Right cardiac atrium (tissue), 5 donors: ENCODE measurements at regions not wholly inside any gene's neighbourhood (a gene's known extent, or its start where the extent isn't known, plus 50 kb on each side); places are given as distances from the start of the nearest gene placed in this dataset.
A peak's percentile ranks its signal among the peaks of the same experiment; 100 is the strongest.

Source experiments
- ATAC-seq, 2 donors: fragments of 200-7000 bp; cut with Tn5 transposase; one replicate each; pipeline versions ENCODE4 v1.8.0 to v1.9.1; 2020; ENCODE audit warnings: moderate library complexity in 2 of 2, mild to moderate bottlenecking in 1 of 2
- DNase-seq, 3 donors: peaks; one replicate each; pipeline ENCODE4 v3.0.0-alpha.2; 2020
- H3K27ac ChIP-seq: one replicate; pipeline ENCODE4 v1.5.1; 2013; ENCODE audit warnings: mild to moderate bottlenecking, low read length, control low read depth, moderate library complexity
- H3K27me3 ChIP-seq: one replicate; pipeline ENCODE4 v1.6.1; 2013; ENCODE audit not compliant: control insufficient read depth, insufficient read depth
- H3K4me1 ChIP-seq: one replicate; pipeline ENCODE4 v1.6.1; 2013; ENCODE audit warnings: low read length; ENCODE audit not compliant: control insufficient read depth, insufficient read depth
- H3K4me3 ChIP-seq: one replicate; pipeline ENCODE4 v1.5.1; 2013; ENCODE audit warnings: low read length, control low read depth
- H3K9me3 ChIP-seq: one replicate; pipeline ENCODE4 v1.6.1; 2013; ENCODE audit warnings: low read length; ENCODE audit not compliant: control insufficient read depth
- WGBS: extraction: QIAGEN DNeasy Blood & Tissue Kit; methylation state at CpG from one replicate; pipeline ENCODE4 v1.1.7; 2013; 5-methylcytosine and 5-hydroxymethylcytosine counted together
- intact Hi-C, 4 donors: fragments of 100-400 bp; cut with DNase I; formaldehyde crosslinking; loops; one replicate each; pipeline versions ENCODE4 v1.11.0 to v1.14.0; 2022 to 2023
- donor health status: healthy with polysubstance abuse.
- donor health status: DM: no; HTN: yes; CAD: no.
- donor health status: DM: no; HTN: no; CAD: no.
- donor health status: DM: no; HTN: yes; CAD: no; lungs with severe emphysema.
- donor health status: DM: yes; HTN: yes; CAD: no.

DNA sequence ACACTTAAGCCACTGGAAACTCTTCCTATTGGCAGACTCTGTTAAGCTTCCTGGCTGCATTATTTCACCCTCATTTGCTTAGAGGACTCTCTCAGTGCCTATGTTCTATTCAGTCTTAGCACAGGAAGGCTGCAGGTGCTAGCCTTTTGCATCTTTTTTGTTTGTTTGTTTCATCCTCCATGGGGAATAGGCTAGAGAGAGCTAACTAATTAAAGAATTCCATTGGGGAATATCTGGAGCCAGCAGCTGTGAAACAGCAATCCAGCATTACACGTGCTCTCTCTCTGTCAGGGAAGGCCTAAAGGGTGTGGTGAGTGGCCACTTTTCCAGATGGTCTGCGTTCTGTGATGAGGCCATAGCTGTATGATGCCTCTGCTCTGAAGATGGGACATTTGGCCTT, 633.6 kb downstream of the SPRY1 start:
- Histone ChIP-seq H3K27me3 (no peaks in the 10 kb centered on the region), H3K4me3 (no peak overlapping the region), H3K9me3 (no peaks in the 10 kb centered on the region), H3K27ac (no peak overlapping the region), H3K4me1 (no peaks in the 10 kb centered on the region)
- peak in 2 of 3 donors; percentile 19 to 45 for DNase-seq
- WGBS = 14% methylated on average over 2 of the region's 2 CpGs
- ATAC-seq = peak; percentile 88 to 89
- intact Hi-C loops = no loop called here

DNA sequence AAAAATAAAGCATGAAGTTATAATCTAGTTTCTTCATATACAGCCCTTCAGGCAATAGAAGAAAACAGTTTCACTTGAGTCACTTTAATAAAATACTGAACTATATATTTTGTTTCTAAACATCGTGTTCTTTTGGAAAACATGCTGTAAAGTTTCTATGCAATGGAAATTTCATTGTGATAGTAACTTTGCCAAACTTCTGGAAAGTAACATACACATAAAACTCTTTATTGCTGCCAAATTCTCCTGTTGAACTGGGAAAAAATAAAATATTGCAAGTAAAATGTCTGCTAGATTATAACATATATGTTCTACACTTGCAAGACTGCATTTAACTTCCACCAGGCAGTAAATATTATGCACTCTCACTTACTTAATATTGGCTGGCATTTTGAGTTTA, 635.4 kb downstream of the SPRY1 start:
- intact Hi-C loops = no loop called here
- ATAC-seq = no peak
- no peaks in the 10 kb centered on the region for H3K9me3 ChIP-seq
- no peaks in the 10 kb centered on the region for H3K4me1 ChIP-seq
- no peaks in the 10 kb centered on the region for H3K27me3 ChIP-seq
- WGBS = 55% methylated on average over 1 of the region's 1 CpG
- H3K27ac ChIP-seq = no peak overlapping the region
- H3K4me3 ChIP-seq = no peak overlapping the region
- DNase-seq = no peak

DNA sequence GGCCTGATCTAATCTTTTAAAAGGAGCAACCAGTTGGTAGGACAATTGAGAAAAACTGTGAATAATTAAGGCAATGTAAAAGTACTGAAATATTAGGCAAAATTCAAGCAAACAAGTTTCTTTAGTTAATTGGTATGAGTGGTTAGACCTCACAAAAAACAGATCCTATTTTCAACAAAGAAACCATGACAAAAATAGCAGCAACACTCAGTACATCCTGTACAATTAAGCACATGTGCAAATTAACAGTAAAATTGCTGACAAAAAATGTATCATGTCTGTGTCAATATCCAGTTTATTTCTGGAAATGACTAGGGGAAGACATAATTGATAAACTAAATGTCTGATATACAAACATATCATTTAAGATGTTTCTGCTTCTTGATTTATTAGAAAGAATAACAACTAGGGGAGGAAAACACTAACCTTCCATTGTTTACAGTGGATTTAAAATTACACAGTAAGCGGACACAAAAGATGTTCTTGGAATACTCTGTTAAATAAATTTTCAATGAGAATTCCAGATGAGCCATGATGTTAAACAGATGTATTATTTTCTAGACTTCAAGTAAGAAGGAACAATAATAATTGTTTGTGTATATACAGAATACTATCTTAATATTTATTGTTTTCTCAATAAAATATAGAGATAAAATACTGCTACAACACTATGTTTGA, 638.9 kb downstream of the SPRY1 start:
- WGBS = 58% methylated on average over 1 of the region's 1 CpG
- no peak overlapping the region for H3K27ac ChIP-seq
- H3K27me3 ChIP-seq = no peaks in the 10 kb centered on the region
- no peak for DNase-seq
- no peak overlapping the region for H3K4me3 ChIP-seq
- intact Hi-C loops = no loop called here
- no peak for ATAC-seq
- no peaks in the 10 kb centered on the region for H3K9me3 ChIP-seq
- H3K4me1 ChIP-seq = no peaks in the 10 kb centered on the region

DNA sequence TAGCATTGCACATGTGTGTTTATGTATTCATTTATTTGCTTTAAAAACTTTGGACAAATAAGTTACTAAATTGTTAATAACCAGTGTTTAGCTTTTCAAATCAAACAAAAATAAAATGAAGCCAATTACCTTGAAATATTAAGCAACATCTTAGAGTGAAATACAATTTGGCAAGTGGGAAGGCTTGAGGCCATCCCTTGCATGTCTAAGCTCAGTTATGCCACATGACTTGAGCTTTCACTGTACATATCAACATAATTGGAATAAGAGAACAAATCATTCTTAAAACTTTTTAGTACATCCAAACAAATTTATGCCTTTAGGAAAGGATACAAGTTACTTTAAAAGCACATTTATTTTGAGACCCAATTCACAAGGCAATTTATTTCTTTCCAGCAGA, 640.6 kb downstream of the SPRY1 start:
- H3K27ac ChIP-seq = no peak overlapping the region
- no peak overlapping the region for H3K4me3 ChIP-seq
- H3K27me3 ChIP-seq = no peaks in the 10 kb centered on the region
- ATAC-seq = no peak
- intact Hi-C loops = no loop called here
- no peak for DNase-seq
- H3K9me3 ChIP-seq = no peaks in the 10 kb centered on the region
- H3K4me1 ChIP-seq = no peaks in the 10 kb centered on the region

DNA sequence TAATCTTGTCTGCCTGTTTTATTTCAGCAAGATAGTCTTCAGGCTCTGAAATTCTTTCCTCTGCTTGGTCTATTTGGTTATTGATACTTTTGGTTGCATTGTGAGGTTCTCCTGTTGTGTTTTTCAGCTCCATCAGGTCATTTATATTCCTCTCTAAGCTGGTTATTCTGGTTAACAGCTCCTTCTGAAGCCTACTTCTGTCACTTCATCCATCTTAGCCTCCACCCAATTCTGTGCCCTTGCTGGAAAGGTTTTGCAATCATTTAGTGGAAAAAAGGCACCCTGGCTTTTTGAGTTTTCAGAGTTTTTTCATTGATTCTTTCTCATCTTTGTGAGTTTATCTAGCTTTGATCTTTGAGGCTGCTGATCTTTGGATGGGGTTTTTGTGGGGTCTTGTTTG, 647.7 kb downstream of the SPRY1 start:
- intact Hi-C loops = no loop called here
- H3K9me3 ChIP-seq = no peaks in the 10 kb centered on the region
- H3K4me1 ChIP-seq = no peaks in the 10 kb centered on the region
- DNase-seq = no peak
- no peaks in the 10 kb centered on the region for H3K27me3 ChIP-seq
- no peak overlapping the region for H3K27ac ChIP-seq
- ATAC-seq = no peak
- H3K4me3 ChIP-seq = no peak overlapping the region

DNA sequence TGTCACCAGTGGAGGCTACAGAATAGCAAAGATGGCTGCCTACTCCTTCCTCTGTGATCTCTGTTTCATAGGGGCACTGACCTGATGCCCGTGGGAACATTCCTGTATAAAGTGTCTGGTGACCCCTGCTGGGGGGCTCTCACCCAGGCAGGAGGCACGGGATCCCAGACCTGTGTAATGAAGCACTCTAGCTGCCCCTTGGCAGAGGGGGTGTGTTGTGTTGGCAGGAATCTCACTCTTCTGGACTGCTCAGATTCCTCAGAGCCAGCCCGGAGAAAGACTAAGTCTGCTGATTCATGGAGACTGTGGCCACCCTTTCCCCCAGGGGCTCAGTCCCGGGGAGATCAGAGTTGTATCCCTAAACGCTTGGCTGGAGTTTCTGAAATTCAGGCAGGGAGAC, 648.3 kb downstream of the SPRY1 start:
- Histone ChIP-seq H3K4me1 (no peaks in the 10 kb centered on the region), H3K27me3 (no peaks in the 10 kb centered on the region), H3K4me3 (no peak overlapping the region), H3K9me3 (no peaks in the 10 kb centered on the region), H3K27ac (no peak overlapping the region)
- DNase-seq (peak in 1 of 3 donors; percentile 42), ATAC-seq (peak in 1 of 2 donors; percentile 11)
- intact Hi-C loops = no loop called here
- WGBS = 94% methylated on average over 5 of the region's 5 CpGs

DNA sequence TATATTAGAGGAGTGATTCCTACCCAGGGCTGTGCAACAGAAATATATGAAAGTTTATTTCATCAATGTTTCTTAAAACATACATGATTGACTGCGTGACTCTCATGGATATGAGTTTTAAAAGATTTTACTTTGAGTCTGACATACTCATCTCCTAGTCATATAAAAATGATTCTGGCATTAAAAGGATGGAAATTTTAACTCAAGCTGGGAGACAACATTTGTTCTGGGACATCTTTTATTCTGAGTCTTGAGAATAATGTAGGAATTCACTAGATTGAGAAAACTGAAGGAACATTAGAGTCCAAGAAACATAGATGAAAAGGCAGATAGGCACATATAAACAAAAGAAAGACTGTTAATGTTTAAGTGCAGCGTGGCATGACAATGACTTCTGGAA, 649.6 kb downstream of the SPRY1 start:
- intact Hi-C loops = no loop called here
- no peaks in the 10 kb centered on the region for H3K27me3 ChIP-seq
- no peak overlapping the region for H3K4me3 ChIP-seq
- DNase-seq = no peak
- no peak overlapping the region for H3K27ac ChIP-seq
- H3K9me3 ChIP-seq = no peaks in the 10 kb centered on the region
- 95% methylated on average over 2 of the region's 2 CpGs for WGBS
- no peak for ATAC-seq
- H3K4me1 ChIP-seq = no peaks in the 10 kb centered on the region

DNA sequence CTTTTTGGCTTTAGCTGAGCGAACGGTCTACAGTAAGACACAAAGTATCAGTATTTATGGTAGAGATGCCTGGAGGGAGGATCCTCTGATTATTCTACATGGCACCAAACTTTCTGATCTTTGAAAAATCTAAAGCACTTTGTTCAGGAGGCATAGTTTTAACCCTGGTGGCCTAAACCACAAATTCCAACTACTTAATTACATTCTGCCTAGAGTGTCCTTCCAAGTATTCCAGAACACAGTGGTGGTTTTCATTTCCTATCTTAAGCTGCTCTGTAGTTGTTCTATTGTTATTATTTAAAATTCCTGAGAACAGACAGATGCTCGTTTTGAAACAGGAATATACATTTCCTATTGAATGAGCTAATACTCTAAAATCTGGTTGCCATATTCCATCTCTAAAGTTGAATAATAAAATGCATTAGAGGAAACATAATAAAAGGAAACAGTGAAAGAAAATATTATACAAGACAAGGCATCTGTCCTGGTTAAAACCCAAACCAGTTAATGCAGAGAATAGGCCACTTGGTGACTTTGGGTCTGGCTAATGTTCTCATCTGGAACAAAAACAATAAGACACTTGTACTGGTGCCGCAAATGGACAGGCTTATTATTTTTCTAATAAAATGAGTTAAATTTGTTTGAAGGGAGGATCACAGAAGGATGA, 657.4 kb downstream of the SPRY1 start:
- DNase-seq (no peak), ATAC-seq (no peak)
- 85% methylated on average over 4 of the region's 4 CpGs for WGBS
- Histone ChIP-seq H3K9me3 (no peaks in the 10 kb centered on the region), H3K4me3 (no peak overlapping the region), H3K27ac (no peak overlapping the region), H3K27me3 (no peaks in the 10 kb centered on the region), H3K4me1 (no peaks in the 10 kb centered on the region)
- intact Hi-C loops = no loop called here

DNA sequence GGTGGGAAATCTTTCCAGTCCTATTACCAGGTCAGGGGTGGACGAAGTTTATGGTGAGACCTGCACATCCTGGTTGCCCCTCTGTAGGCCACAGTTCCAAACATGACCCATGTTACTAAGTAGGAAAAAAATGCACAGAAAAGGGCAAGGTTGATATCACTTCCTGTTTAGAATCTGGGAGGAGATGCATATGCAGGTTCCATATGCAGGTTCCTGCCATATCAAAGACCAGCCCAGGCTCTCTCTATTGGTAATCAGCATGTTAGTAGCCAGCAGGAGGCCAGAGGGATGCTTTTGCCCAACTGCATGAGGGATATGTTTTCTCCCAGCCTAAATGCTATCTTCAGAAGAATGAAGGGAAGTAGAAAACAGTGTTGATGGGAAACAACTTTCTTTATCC, 657.2 kb downstream of the ANKRD50 start:
- no peaks in the 10 kb centered on the region for H3K4me1 ChIP-seq
- H3K27me3 ChIP-seq = no peaks in the 10 kb centered on the region
- intact Hi-C loops = no loop called here
- DNase-seq (no peak), ATAC-seq (no peak)
- H3K4me3 ChIP-seq = no peak overlapping the region
- WGBS = 95% methylated on average over 1 of the region's 1 CpG
- H3K9me3 ChIP-seq = no peaks in the 10 kb centered on the region
- H3K27ac ChIP-seq = no peak overlapping the region

DNA sequence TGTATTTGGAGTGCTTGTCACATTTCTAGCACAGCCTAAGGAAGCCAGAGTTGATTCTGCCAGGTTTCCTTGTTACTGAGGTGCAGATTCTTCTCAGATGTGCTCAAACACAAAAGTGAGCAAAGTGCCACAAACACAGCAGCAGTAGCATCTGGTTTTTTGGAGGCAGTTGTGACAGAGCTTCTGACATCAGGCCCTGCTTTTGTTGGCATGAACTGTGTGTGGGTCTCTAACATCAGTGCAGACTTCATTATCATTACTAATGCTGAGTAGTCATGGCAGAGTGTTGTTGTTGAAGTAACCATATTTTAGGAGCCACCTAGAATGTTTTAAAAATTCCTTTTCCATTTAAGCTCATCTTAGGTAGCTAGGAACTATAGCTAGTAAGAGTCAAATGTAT, 656.6 kb downstream of the ANKRD50 start:
- intact Hi-C loops = no loop called here
- Histone ChIP-seq H3K27me3 (no peaks in the 10 kb centered on the region), H3K4me1 (no peaks in the 10 kb centered on the region), H3K9me3 (no peaks in the 10 kb centered on the region), H3K27ac (no peak overlapping the region), H3K4me3 (no peak overlapping the region)
- DNase-seq (peak in 1 of 3 donors; percentile 13), ATAC-seq (no peak)

DNA sequence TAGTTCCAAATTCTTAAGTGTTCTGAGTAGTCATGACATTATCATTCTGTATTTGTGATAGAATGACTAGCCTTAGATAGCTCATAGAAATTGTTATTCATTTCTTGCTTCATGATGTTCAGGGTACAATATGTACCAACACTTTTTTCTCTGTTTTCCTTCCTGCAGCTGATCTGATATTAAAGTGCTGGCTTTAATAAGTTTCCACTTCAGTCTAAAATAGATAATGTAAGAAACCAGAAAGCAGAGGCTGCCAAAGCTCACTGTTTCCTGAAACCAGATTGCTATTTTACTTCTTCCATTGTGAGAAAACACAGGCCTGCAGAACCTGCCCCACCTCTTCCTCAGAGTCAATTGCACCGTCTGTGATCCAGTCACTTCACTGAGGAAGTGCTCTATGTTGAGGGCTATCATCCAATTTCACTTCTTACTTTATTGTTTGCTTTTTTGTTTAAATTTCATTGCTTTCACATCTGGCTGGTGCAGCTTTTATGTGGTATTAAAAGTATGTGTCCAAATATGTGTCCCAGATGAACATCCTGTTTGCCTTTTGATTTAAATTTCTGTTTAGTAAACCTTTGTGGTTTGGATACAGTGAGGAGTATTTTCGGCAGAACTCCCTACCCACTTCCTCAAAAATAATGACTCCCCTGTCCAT, 652.1 kb downstream of the ANKRD50 start:
- intact Hi-C loops = no loop called here
- Histone ChIP-seq H3K27ac (peak overlapping the region; percentile 54), H3K4me3 (no peak overlapping the region), H3K27me3 (no peaks in the 10 kb centered on the region), H3K9me3 (no peaks in the 10 kb centered on the region), H3K4me1 (no peaks in the 10 kb centered on the region)
- 13% methylated on average over 2 of the region's 2 CpGs for WGBS
- DNase-seq (peak; percentile 28 to 77 (median 58)), ATAC-seq (peak; percentile 95 to 98)
